ENCODE measurements at regions not wholly inside any gene's neighbourhood (a gene's known extent, or its start where the extent isn't known, plus 50 kb on each side); places are given as distances from the start of the nearest gene placed in this dataset.

DNA sequence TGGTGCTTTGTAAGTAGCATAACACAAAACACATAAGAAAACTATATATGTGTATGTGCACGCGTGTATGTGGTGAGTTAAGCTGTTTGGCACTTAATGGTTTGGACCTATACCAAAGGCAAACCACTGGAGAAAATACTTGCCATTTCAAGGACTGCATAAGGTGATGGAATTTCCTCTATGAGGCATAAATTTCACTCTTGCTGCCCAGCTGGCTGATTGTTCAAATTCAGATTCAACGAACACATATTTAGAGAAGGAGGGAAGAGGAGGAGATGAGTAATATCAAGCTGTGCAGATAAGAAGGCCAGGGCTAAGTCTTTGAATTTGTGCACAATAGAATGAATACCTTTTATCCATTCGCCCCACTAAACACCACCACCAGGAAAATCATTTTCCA is 470.6 kb upstream of the MPDZ start:
- TF ChIP-seq EZH2phosphoT487 (IDR thresholded peaks at IDR 0.05) (no peak), EZH2 (IDR thresholded peaks at IDR 0.05) (no peak)
